GM03348 (cell line): ENCODE measurements at regions not wholly inside any gene's neighbourhood (a gene's known extent, or its start where the extent isn't known, plus 50 kb on each side); places are given as distances from the start of the nearest gene placed in this dataset.

Experiments
- DNase-seq: peaks from one replicate; pipeline ENCODE4 v3.0.0; 2012; ENCODE audit warnings: low spot score

- no peak for DNase-seq
Observed at GRCh38 chr20:40589581-40589980, 99.5 kb downstream of the MAFB start.

GRCh38 chr20:40588891-40589290, 100.1 kb downstream of the MAFB start:
- DNase-seq, result no peak

GRCh38 chr20:40587038-40587437, 102.0 kb downstream of the MAFB start:
- no peak for DNase-seq

GRCh38 chr20:40584130-40584809, 104.8 kb downstream of the MAFB start:
- no peak for DNase-seq

GRCh38 chr20:40583636-40584035, 105.4 kb downstream of the MAFB start:
- no peak for DNase-seq

GRCh38 chr20:40583205-40583604, 105.8 kb downstream of the MAFB start:
- DNase-seq, result no peak

GRCh38 chr20:40582531-40582930, 106.5 kb downstream of the MAFB start:
- no peak for DNase-seq

- DNase-seq, result no peak
Observed at GRCh38 chr20:40579701-40580100, 109.3 kb downstream of the MAFB start.

GRCh38 chr20:40578961-40579360, 110.1 kb downstream of the MAFB start:
- DNase-seq, result no peak

GRCh38 chr20:40575851-40576250, 113.2 kb downstream of the MAFB start:
- no peak for DNase-seq

- DNase-seq, result no peak
Observed at GRCh38 chr20:40572251-40572650, 116.8 kb downstream of the MAFB start.

- DNase-seq, result no peak
Observed at GRCh38 chr20:40571639-40572038, 117.4 kb downstream of the MAFB start.

- DNase-seq, result no peak
Observed at GRCh38 chr20:40568200-40568599, 120.8 kb downstream of the MAFB start.

GRCh38 chr20:40565682-40566040, 123.4 kb downstream of the MAFB start:
- DNase-seq, result no peak

GRCh38 chr20:40565001-40565681, 123.9 kb downstream of the MAFB start:
- DNase-seq, result peak; percentile 59

- DNase-seq, result peak; percentile 15
Observed at GRCh38 chr20:40563296-40563950, 125.6 kb downstream of the MAFB start.

- no peak for DNase-seq
Observed at GRCh38 chr20:40562031-40562430, 127.0 kb downstream of the MAFB start.

GRCh38 chr20:40561187-40561586, 127.8 kb downstream of the MAFB start:
- no peak for DNase-seq

- DNase-seq, result no peak
Observed at GRCh38 chr20:40558212-40558611, 130.8 kb downstream of the MAFB start.

GRCh38 chr20:40551125-40551530, 137.9 kb downstream of the MAFB start:
- no peak for DNase-seq

GRCh38 chr20:40547483-40548091, 141.4 kb downstream of the MAFB start:
- no peak for DNase-seq

- no peak for DNase-seq
Observed at GRCh38 chr20:40545478-40545877, 143.6 kb downstream of the MAFB start.

GRCh38 chr20:40542065-40542464, 147.0 kb downstream of the MAFB start:
- DNase-seq, result no peak
